Activated gamma-delta T cell treated with Interleukin-2 at 50 U/mL for 16 hours (primary cell): ENCODE measurements at regions not wholly inside any gene's neighbourhood (a gene's known extent, or its start where the extent isn't known, plus 50 kb on each side); places are given as distances from the start of the nearest gene placed in this dataset.

Experiments
- DNase-seq: peaks from one replicate; pipeline ENCODE4 v3.0.0-alpha.2; 2020

- no peak for DNase-seq
Observed at GRCh38 chr14:51520087-51520486, 131.6 kb upstream of the FRMD6 start.

- DNase-seq = no peak
Observed at GRCh38 chr14:51521764-51522163, 129.9 kb upstream of the FRMD6 start.

- no peak for DNase-seq
Observed at GRCh38 chr14:51523243-51523642, 128.5 kb upstream of the FRMD6 start.

GRCh38 chr14:51525739-51526138 lies 126.0 kb upstream of the FRMD6 start:
- DNase-seq = no peak

GRCh38 chr14:51527073-51527472 lies 124.6 kb upstream of the FRMD6 start:
- no peak for DNase-seq

- no peak for DNase-seq
Observed at GRCh38 chr14:51529736-51530135, 122.0 kb upstream of the FRMD6 start.

- no peak for DNase-seq
Observed at GRCh38 chr14:51533160-51533559, 118.5 kb upstream of the FRMD6 start.

GRCh38 chr14:51533872-51534553 lies 117.7 kb upstream of the FRMD6 start:
- no peak for DNase-seq

GRCh38 chr14:51534610-51535011 lies 117.1 kb upstream of the FRMD6 start:
- DNase-seq = no peak

GRCh38 chr14:51535443-51536044 lies 116.2 kb upstream of the FRMD6 start:
- no peak for DNase-seq

- no peak for DNase-seq
Observed at GRCh38 chr14:51538973-51539372, 112.7 kb upstream of the FRMD6 start.

- no peak for DNase-seq
Observed at GRCh38 chr14:51539571-51540037, 112.1 kb upstream of the FRMD6 start.

GRCh38 chr14:51540364-51540763 lies 111.3 kb upstream of the FRMD6 start:
- DNase-seq = no peak

GRCh38 chr14:51544471-51544870 lies 107.2 kb upstream of the FRMD6 start:
- no peak for DNase-seq

- DNase-seq = no peak
Observed at GRCh38 chr14:51544901-51545300, 106.8 kb upstream of the FRMD6 start.

- no peak for DNase-seq
Observed at GRCh38 chr14:51545396-51545795, 106.3 kb upstream of the FRMD6 start.

- DNase-seq = no peak
Observed at GRCh38 chr14:51546099-51546498, 105.6 kb upstream of the FRMD6 start.

GRCh38 chr14:51546603-51547258 lies 105.0 kb upstream of the FRMD6 start:
- DNase-seq = no peak

GRCh38 chr14:51547260-51547659 lies 104.5 kb upstream of the FRMD6 start:
- DNase-seq = no peak

GRCh38 chr14:51547701-51548100 lies 104.0 kb upstream of the FRMD6 start:
- DNase-seq = no peak

GRCh38 chr14:51548187-51548586 lies 103.5 kb upstream of the FRMD6 start:
- no peak for DNase-seq

GRCh38 chr14:51550636-51551035 lies 101.1 kb upstream of the FRMD6 start:
- DNase-seq = no peak

GRCh38 chr14:51552275-51552674 lies 99.4 kb upstream of the FRMD6 start:
- DNase-seq = no peak

GRCh38 chr14:51552768-51553404 lies 98.8 kb upstream of the FRMD6 start:
- no peak for DNase-seq
